HG02759 (cell line): ENCODE measurements at regions not wholly inside any gene's neighbourhood (a gene's known extent, or its start where the extent isn't known, plus 50 kb on each side); places are given as distances from the start of the nearest gene placed in this dataset.
"Not testable (repeated sequence)": the region's sequence is repeated elsewhere in the genome, so short reads cannot be mapped to it uniquely, and the experiment has no call there.

Source experiments
- ATAC-seq: cut with Tn5 transposase; IDR thresholded peaks from one replicate; pipeline ENCODE4 v1.9.1; 2021; ENCODE audit warnings: mild to moderate bottlenecking, moderate library complexity; ENCODE audit not compliant: unreplicated experiment

GRCh38 chr1:14424325-14425002, 174.0 kb upstream of the KAZN start:
- ATAC-seq, result no peak

GRCh38 chr1:14426854-14427253, 171.6 kb upstream of the KAZN start:
- no peak for ATAC-seq

- ATAC-seq, result no peak
Measured at GRCh38 chr1:14429577-14429976, 168.9 kb upstream of the KAZN start.

- ATAC-seq, result not testable (repeated sequence)
Measured at GRCh38 chr1:14432728-14433127, 165.8 kb upstream of the KAZN start.

GRCh38 chr1:14435368-14436023, 163.0 kb upstream of the KAZN start:
- no peak for ATAC-seq

- no peak for ATAC-seq
Measured at GRCh38 chr1:14437417-14437918, 161.0 kb upstream of the KAZN start.

GRCh38 chr1:14438127-14438769, 160.2 kb upstream of the KAZN start:
- ATAC-seq, result no peak

GRCh38 chr1:14439015-14439414, 159.5 kb upstream of the KAZN start:
- no peak for ATAC-seq

GRCh38 chr1:14440166-14440565, 158.3 kb upstream of the KAZN start:
- no peak for ATAC-seq

- no peak for ATAC-seq
Measured at GRCh38 chr1:14440731-14441130, 157.8 kb upstream of the KAZN start.

- no peak for ATAC-seq
Measured at GRCh38 chr1:14441302-14441741, 157.2 kb upstream of the KAZN start.

- ATAC-seq, result no peak
Measured at GRCh38 chr1:14442669-14443068, 155.8 kb upstream of the KAZN start.

GRCh38 chr1:14443164-14443787, 155.2 kb upstream of the KAZN start:
- ATAC-seq, result no peak

- no peak for ATAC-seq
Measured at GRCh38 chr1:14451217-14451616, 147.3 kb upstream of the KAZN start.

GRCh38 chr1:14452551-14452950, 145.9 kb upstream of the KAZN start:
- ATAC-seq, result no peak

GRCh38 chr1:14460173-14460572, 138.3 kb upstream of the KAZN start:
- ATAC-seq, result no peak

- no peak for ATAC-seq
Measured at GRCh38 chr1:14462851-14463250, 135.6 kb upstream of the KAZN start.

- ATAC-seq, result no peak
Measured at GRCh38 chr1:14466006-14466405, 132.5 kb upstream of the KAZN start.

GRCh38 chr1:14467112-14467511, 131.4 kb upstream of the KAZN start:
- no peak for ATAC-seq

- ATAC-seq, result no peak
Measured at GRCh38 chr1:14468751-14469150, 129.7 kb upstream of the KAZN start.

- no peak for ATAC-seq
Measured at GRCh38 chr1:14470802-14471201, 127.7 kb upstream of the KAZN start.

- no peak for ATAC-seq
Measured at GRCh38 chr1:14474856-14475255, 123.6 kb upstream of the KAZN start.
